SIG-M5 (cell line): ENCODE measurements at regions not wholly inside any gene's neighbourhood (a gene's known extent, or its start where the extent isn't known, plus 50 kb on each side); places are given as distances from the start of the nearest gene placed in this dataset.
"Not testable (repeated sequence)": the region's sequence is repeated elsewhere in the genome, so short reads cannot be mapped to it uniquely, and the experiment has no call there.

Experiments
- DNase-seq: peaks from one replicate; lab custom pipeline; 2025; lab: John Stamatoyannopoulos, UW

DNA sequence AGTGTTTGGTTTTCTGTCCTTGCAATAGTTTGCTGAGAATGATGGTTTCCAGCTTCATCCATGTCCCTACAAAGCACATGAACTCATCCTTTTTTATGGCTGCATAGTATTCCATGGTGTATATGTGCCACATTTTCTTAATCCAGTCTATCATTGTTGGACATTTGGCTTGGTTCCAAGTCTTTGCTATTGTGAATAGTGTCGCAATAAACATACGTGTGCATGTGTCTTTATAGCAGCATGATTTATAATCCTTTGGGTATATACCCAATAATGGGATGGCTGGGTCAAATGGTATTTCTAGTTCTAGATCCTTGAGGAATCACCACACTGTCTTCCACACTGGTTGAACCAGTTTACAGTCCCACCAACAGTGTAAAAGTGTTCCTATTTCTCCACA, 269.8 kb upstream of the DCN start:
- not testable (repeated sequence) for DNase-seq

DNA sequence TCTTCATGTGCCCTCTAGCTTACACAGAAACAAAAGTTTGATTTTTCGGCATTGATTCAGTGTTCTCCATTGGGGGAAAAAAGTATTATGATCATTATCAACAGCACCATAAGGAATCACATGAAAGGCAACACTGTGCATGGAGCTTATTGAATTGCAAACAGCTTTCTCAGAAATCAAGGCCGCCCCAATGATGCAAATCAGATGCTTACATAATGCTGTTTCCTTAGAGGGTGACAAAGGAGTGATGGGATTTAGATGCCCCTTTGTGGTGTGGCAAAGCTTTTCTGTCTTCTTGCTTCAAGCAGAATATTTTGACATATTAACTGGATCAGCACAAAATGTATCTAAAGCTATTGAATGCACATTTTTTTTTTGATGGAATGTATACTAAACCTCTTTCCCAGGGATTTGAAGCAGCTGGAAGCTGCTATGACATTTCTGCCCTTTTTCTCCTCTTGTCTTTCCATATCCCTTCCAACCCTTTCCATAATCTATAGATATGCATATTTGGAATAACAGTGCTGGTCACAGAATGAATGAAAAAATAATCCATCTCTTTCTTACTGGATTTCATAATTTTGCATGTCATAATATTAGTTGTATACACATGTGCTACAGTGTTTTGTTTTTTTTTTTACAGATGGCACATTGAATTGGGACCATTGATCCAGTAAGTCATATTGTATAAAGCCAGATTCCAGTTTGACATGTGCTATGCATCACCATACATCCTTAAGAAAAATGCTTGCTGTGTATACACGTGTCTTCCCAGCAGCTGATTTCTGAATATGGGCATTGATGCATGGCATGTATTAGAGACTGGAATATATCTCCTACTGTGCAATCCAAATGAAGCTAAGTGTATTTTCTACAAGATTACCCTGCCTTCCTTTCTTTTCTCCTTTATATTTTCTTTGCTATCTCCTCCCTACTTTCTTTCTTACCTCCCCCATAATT, 259.7 kb upstream of the DCN start:
- no peak for DNase-seq

DNA sequence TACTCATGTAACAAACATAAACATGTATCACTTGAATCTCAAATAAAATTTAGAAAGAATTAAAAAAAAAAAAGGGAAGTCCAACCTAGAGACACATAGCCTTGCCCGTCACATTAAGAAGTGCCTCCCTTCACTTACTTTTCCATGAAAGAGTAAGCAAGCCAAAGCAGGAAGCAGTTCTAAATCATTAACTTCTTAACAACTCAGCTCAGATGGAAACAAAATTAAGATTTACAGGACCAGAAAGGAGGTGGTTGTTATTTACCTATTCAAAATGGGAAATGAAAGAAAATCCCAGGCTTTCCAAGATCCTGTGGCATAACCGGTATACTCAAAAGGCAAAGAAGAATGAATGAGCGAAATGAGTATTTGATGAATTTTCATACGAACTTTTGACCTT, 258.6 kb upstream of the DCN start:
- DNase-seq, result no peak

DNA sequence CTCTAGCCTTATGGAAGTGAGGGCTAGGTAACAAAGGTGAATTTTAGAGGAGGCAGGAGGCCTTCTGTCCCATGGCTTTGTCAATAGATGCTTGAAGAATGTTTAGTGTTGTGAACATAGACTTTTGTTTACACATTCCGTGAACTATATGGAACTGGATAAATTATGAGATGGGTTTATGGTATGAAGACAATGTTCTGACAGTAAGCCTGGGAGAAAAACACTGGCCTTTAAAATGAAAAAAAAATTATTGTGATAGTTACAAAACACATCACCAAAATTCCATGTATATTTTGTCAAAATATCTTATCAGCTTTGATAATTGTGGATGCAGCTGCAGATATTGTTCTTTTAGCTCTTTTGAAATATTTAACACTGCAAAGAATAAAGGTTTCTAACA, 251.5 kb upstream of the DCN start:
- no peak for DNase-seq

DNA sequence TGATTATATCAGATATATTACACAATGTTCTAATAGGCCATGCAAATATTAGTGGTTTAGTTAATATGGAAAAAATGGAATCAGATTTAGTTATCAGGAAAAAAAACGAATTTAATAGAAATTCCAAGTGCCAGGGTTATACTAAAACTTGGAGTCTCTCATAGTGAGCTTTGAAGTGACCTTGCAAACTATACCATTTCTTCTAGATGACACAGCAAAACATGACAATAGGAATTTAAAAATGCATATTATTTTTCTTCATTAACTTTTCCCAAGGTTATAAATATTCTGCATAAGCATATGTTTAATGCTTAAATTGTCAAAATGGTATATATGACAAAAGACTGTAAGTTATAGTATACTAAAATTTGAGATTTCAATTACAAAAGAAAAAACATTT, 250.1 kb upstream of the DCN start:
- no peak for DNase-seq

DNA sequence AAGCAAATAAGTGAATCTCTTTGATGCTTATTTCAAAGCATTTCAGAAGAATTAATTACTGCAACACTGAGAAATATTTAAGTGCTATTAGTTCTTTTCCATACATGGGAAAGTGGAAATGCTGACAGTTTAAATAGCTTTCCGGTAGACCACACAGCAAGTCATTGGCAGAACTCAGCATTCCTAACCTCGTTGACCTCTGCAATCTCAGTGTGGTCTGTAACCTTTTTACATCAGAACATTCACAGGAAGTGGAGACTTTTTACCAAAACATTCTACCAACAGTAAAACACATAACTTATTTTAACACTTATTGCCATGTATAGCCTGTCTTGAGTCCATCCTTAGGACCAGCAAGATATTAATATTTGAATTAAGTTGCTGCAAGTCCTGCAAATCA, 249.5 kb upstream of the DCN start:
- no peak for DNase-seq

DNA sequence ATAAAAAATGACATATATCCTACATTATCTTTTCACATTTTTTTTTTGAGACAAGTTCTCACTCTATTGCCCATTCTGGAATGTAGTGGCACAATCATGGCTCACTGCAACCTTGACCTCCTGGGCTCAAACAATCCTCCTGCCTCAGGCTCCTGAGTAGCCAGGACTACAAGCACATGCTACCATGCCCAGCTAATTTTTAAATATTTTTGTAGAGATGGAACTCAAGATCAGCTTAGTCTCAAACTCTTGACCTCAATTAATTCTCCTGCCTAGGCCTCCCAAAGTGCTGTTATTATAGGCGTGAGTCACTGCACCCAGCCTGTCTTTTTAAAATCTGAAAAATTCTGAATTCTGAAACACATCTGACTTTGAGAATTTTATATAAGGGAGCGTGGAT, 241.9 kb upstream of the DCN start:
- no peak for DNase-seq

DNA sequence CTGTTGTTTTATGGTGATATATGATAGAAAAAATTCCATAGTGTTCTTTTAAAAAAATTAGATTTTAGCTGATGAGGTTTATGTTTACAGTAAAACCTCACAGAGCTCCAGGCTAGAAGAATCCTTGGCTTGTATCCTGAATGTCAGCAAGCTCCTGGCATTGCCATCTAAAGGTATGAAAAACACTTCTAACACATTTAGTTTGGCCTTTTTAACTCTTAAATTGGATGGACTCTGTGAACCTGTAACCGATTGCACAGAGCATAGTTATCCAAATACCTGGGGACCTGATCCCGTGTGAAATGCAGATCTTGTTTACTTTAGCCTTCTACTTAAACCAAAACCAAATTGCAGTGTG, 241.1 kb upstream of the DCN start:
- no peak for DNase-seq

DNA sequence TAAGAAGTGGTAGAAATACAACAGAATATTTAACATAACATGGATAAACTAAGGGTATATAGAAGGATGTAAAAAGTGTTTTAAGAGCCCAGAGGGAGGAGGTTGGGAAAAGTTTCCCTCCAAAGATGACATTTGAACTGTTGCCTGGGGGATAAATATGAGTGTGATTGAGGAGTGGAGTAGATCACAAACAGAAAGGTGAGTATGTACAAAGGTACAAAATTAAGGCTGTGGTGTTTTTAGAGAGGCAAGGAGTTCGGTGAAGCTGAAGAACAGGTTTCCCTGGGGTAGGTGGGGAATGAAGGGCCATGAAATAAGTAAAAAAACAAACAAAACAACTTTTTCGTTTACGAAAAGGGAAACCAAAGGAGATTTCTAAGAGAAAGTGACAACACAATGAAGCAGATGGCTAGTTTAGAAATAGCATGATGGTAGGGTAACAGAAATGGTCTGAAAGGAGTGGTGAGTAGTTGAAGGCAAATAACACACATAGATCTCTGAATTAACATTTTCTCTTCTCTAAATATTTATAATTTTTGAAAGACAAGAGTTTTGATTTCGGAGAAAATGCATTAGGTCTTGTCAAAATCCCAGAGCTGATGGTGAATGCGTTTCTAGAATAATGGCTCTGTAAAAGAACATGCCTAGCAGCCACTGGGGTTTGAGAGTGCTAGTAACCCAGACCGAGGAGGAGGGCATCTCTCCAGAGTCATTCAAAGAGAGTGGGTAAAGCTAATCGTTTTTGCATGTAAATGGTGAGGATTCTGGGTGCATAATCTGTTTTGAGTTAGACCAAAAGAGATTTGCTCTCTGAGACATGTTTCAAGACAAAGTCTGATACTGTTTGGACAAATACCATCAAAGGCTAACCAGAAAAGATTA, 240.4 kb upstream of the DCN start:
- DNase-seq, result no peak

DNA sequence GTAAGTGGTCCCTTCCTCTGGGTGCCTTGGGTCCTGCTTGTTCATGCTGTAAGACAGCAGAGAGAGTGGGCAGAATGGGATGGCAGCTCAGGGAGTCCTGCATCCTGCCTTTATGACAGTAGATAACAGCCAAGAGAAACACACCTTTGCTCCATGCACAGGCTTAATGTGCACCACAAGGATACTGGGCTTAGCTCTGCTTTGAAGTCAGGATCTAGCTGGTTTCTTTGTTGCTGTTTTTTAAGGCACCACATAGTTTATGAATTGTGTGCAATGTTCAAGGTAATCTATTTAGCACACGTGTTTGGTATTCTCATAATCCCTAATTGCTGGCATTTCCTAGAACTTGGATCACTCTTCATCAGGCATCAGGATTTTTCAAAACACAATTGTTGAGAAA, 239.5 kb upstream of the DCN start:
- DNase-seq, result no peak

DNA sequence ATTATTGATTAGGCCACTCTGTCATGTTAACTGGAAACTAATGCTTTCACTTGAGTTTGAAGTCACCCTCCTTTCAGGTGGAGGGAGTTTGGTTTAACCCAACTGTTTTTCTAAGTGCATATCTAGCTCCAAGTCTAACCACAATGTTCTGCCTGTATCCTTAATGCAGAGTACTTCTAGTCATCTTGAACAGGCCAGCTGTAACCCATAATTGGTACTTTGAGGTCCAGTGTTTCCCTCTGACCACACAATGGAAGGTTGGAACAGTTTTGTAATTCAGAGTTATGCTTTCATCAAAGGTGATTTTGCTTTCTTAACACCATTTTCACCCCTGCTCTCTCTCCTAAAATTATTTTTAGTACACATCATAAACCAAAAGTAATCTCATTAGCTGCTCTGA, 237.2 kb upstream of the DCN start:
- no peak for DNase-seq

DNA sequence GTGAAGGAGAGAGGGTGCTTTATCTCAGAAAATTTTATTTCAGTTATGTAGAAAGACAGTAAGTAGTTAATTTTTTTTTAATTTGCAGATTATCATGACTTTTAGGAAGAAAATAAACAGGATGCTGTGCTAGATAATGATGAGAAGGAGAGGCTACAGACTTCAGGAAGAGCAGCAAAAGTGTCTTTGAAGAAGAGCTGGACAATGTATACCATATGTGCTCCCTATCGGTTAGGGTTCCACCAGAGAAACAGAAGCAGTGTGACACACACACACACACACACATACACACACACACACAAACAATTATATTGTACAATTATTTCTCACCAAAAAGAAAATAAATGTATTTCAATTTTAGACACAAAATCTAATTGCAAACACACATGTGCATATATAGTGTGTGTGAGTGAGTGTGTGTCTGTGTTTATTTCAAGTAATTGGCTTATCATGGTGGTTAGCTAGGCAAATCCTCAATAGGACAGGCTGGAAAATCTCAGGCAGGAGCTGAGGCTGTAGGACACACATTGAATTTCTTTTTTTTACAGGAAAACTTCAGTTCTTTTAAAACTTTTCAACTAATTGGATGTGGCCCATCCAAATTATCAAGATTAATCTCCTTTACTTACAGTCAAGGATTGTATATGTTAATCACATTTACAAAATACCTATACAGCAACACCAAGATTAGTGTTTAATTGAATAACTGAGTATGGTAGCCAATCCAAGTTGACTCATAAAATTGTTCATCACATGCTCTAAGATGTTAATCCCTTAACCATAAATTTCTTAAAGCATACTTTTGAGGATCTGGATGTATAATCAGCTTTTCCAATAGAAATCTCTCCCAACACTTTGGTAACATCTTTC, 235.8 kb upstream of the DCN start:
- no peak for DNase-seq

DNA sequence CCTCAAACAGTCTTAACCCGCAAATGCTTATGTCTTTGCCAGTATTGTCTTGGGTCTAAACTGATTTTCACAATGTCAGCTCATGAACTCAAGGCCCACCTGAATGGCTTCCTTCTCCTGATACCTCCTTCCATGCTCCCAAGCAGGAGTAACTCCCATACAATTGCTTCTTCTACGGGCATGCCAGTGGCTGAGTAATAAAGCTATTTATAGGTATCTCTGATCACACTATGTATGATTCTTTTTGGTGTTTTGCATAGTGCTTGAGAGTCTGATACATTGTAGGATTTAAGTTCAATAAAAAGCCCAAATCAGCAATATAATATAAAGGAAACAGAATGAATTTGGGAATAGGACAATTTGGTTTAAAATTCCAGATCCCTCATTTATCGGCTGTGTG, 235.0 kb upstream of the DCN start:
- DNase-seq, result no peak

DNA sequence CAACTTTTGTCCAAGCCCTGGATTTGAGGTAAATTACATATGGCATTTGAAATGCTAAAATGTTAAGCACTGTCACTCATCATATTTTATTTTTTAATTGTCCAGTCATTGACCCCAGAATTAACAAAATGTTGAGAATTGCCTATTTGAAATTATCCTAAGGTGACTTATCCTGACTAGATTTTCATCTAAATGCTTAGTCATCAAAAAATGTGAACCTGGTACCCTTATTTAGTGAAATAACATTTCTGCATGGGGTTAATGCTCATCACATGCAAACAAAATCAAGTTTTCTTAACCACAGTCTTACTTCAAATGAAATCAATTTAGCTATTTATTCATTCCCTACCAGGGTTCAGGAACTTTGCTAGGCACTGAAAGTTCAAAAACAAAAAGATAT, 232.0 kb upstream of the DCN start:
- DNase-seq, result no peak

DNA sequence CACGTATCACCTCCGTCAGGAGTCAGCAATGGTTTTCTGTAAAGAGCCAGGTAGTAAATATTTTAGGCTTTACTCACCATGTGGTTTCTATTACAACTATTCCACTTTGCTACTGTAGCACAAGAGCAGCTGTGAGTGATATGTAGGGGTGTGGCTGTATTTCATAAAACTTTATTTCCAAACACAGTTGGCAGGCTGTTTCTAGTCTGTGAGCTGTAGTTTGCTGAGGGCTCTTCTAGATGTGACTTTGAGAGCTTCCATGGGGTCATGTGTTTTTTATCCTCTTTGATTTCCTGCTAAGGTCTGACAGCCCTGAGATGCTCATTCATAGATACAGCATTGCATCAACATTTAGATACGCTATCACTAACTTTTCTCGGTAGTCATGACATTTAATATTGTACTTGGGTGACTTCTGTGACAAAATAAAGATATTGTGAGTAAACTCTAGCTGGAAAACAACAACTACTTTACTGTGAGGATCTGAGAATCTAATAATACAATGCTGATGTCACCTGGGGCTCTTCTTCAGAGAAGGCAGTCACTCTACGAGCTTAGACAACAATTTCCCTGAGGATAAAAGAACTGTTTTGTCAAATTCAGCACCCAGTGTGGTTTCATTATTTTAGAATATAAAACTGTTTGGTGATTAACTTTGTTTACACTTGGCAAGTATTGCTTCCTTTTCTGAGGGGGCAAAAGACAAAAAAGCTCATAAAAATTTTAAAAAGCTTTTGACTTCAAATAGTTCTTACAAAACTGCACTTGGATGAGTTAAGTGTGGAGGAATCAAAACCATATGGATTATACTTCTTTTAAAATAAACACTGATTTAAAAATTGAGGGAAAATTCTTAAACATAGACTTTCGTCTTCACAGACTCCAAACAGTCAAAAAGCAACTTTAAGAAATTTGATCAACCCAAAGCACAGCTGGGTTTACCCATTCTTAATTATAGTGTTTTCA, 231.2 kb upstream of the DCN start:
- no peak for DNase-seq

DNA sequence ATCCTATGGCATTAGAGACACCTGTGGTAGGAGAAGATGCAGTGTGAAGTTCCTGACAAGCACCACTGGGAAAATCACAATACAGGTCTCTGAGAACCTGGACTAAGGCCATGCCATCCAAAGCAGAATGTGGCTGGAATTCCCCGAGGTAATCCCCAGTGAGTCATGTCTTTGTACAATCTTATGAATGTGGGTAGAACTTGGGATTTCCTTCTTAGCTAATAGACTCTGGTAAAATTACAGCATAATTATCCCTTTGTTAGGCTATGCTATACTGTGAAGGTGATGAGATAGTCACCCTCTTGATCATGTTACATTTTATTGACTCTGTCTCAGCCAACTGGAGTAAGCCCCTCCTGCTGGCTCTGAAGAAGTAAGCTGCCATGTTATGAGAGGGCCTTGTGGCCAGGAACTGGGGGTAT, 224.3 kb upstream of the DCN start:
- DNase-seq, result no peak

DNA sequence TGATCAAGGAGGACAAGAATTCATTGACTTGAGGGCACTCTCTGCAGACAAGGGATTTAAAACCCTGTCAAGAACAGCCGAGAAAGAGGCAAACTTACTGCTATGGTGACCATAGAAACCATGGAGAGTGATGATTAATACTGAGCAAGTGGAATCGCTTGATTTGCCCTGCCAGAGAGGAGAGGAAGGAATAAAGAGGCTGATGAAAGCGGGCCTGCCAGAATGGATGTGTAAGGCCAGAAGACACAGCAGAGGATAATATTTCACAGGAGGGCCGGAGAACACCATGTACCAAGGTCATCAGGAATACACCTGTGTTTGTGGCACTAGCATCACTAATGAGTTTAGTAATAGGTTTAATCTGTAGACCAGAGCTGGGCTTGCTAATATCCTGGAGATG, 221.8 kb upstream of the DCN start:
- DNase-seq, result no peak

DNA sequence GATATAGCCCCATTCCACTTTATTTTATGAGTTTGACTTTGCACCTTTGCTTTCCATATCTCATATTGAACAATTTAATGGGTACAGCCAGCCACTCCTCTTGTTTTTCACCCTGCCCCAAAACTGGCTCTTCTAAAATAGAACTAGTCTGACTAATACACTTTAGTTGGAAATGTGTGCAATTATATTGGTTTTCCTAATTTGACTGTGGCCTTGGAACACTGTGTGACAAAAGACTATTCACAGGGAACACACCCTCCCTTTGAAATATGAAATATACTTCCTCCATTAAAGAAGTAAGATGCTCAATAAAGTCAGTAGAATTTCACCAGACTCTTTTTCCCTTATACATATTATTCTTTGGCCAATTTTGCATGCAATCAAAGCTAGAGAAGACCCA, 218.6 kb upstream of the DCN start:
- DNase-seq, result no peak

DNA sequence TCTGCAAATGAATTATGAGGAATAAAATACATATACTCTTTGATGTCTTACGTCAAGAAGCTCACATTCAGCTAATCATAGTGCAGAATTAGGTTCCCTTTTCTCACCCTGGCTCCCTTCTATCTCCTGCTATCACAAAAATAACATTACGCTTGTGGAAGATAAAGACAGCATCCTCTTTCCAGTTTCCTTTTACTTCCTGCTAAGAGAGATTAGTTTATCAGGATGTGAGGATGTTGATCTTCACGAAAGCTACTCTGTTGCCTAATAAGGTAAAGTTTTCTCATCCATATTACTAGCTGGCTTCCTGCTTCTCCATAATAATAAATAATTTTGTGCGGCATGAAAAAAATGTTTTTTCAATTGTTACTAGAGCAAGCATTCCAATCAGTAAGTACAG, 217.7 kb upstream of the DCN start:
- no peak for DNase-seq

DNA sequence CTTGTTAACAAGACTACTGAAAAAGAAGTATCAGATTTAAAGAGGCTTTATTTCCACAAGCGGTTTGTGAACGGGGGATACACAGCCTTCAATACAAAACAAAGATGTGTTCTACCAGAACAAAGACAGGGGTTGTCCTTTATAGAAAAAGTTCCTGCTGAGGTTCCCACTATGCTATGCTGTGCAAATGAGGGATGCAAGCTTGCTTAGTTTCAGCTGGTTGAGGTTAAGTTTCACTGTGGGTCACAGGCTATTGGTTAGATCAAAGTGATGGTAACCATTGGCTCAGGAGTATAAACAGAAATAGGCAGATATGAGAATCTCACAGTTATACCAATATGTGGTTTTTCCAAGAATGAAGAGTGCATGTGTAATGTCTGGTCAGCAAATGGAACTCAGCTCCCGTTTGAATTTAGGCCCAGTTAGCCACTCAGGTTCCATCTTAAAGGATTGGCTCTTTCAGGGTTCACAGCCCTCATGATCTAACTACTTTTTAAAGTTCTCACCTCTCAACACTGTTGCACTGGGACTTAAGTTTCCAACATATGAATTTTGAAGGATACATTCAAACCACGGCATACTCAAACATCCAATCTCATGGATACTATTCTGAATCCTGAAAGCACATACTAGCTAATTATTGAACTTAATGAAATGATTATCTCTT, 215.4 kb upstream of the DCN start:
- DNase-seq, result no peak

DNA sequence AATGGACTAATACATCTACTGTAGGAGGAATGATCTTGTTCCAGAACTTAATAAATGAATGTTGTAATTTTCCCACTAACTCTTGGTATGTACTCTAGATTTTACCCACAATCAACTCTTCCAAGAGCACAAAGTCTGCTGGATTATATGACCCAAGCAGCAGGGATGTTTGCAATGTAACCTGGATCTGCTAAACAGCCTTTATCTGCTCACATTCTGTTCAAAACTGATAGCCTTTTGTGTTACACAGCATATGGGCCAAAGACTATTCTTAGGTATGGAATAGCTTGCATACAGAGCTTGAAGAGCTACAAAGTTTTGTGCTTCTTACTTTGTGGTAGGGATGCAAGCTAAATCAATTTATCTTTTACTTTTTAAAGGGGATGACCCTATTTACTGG, 213.7 kb upstream of the DCN start:
- no peak for DNase-seq
